Inferior parietal cortex (tissue), 1 donor: ENCODE measurements at regions not wholly inside any gene's neighbourhood (a gene's known extent, or its start where the extent isn't known, plus 50 kb on each side); places are given as distances from the start of the nearest gene placed in this dataset.

Experiments
- DNase-seq: peaks from one replicate; pipeline ENCODE4 v3.0.0-alpha.2; 2016; ENCODE audit errors: extremely low spot score

DNA sequence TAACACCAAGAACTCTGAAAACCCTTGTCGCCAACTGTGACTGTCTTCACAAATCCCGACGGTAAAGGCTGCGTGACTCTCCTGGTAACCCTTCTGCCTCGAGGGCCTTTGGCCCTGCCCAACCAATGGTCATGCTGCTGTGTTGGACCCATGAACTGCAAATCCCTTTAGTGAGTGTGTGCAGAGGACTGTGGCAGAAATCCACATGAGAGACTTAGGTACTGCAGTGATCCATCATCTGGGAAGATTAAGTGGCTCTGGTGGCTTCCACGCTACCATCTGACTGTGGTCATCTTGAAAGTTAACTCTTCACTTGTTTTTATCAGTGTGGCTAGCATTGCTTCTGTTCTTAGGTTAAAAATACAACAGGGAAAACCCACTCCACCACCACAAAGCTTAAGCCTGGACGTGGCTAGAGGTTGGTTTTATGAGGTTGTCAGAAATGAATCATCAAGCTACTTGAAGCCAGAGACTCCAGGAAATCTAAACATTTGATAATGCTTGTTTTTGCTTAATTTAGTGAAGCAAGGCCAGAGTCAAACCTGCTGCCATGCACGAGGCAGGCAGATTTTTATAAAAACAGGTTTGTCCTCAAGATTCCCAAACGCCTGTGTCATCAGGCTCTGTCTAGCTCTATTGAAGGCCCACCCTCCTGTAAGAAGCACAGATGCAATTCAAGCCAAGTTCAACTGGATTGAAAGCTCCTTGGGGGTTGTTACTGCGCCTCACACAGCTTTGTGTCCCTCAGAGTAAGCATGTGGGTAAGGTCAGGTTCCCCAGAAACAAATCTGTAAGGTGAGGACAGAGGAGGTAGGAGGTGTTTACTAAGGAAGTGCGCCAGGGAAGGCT, 52.7 kb upstream of the ERCC6L2 start:
- DNase-seq: no peak

DNA sequence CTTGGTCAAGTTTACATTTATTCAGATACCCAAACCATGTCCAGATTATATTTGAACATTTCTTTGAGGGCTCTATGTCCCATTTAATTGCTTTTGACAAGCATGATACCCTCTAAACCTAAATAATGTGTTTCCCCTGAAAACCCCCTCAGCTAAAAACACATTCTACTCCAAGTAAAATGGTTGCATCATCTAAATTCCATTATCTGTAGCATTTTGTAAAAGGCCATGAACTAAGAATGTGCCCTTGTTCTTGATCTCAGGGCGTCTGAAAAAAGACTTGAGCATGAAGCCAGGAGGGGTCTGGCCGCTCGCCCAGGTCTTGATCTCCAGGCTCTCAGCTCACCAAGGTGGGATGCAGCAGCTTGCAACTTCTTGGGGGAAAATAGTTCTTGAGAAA, 53.5 kb upstream of the ERCC6L2 start:
- no peak for DNase-seq

DNA sequence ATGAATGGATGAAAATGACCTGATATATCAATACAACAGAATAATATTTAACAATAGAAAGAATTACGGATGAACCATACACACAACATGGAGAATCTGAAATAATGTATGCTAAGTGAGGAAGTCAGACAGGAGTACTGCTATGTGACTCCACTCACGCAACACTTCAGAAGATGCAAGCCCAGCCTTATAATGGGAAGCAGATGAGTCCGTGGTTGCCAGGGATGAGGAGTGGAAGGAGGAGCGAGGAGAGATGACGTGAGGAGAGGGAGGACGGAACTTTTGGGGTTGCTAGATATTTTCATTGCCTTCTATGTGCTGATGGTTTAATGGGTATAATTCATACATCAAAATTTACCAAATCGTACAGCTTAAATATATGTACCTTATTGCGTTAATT, 55.4 kb upstream of the ERCC6L2 start:
- DNase-seq: no peak

DNA sequence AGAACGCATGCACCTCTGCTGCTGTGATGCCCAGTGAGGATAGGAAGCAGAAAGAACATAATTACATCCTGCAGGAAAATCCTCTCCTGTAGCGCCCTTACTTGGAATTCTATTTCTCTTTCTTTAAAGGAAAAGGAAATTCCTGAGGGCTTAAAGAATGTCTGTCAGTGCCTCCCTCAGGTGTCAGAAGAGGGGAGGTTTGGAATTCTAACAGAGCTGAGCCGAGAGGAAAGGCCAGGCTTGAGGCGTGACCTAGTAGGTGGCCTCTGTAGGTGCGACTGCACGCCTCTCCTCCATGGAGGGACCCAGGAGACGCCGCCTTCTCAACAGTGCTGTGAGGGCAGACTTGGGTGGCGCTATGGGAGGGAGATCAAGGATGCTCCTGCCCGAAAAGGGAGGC, 55.9 kb upstream of the ERCC6L2 start:
- no peak for DNase-seq

DNA sequence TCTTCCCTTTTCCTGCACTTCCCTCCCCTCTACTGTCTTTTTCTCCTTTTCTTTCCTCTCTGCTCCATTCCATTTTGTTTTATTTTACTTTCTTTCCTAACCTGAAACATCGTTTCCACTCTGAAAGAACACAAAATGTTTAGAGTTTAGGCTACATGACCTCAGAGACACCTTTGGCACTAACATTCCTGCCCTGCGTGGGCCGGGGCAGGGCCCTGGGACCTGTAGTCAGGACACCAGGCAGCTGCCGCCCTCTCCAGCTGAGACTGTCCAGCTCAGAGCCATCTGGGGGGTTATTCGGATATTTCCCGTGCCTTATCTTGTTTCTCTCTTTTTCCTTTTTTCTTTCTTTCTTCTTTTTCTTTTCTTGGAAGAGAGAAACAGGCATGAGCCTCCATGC, 58.3 kb upstream of the ERCC6L2 start:
- DNase-seq: no peak

DNA sequence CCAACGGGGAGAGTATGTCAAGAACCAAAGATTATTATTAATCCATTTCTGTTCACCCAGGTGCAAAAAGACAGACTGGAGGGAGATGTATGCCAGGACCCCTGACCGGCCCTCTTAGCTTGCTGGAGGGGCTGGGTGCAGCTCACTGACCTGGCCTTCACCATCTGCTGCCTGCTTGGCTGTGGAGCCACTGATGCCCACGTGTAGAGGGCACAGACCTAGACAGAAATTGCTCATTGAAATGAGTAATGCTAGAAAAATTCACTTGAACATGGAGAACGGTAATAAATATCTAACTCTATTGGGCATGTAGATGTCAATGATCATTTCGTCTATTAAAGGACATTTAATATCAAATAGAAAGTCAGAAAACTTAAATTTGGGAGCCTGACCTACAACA, 58.8 kb upstream of the ERCC6L2 start:
- DNase-seq: no peak

DNA sequence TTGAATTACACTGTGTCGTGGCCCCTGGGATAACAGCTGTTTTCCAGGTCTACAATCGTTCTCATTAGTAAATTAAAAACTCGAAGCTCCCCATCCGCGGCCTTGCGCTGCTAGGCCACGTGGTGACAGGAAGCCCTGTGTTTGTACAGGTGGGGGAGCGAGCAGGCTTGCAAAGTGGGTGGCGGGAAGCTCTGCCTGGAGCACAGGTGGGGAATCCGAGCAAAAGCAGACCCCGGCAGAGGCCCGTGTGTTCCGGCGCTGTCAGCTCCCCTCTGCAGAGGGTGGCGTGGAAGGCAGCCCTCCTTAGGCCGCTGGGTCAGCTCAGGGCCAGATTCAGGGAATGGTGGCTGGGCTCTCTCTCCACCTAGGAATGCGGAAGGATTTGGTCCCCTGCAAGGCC, 59.5 kb upstream of the ERCC6L2 start:
- no peak for DNase-seq

DNA sequence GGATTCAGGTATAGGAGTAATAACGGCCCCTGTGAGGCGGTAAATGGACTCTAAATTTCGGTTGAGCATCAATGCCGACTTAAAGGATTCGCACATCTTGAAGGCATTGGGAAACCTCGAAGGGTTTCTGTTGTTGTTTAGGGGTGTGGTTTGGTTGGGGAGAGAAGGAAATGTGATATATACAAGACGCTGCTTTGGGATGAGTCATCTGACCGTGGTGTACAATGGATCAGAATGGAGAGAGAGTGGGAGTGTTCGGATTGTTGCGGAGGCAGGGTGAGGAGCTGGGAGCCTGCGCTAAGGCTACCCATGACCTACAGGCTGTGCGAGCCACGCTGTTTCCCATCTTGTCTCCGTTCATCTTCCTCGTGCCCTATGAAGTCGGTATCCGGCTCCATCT, 60.4 kb upstream of the ERCC6L2 start:
- DNase-seq: no peak

DNA sequence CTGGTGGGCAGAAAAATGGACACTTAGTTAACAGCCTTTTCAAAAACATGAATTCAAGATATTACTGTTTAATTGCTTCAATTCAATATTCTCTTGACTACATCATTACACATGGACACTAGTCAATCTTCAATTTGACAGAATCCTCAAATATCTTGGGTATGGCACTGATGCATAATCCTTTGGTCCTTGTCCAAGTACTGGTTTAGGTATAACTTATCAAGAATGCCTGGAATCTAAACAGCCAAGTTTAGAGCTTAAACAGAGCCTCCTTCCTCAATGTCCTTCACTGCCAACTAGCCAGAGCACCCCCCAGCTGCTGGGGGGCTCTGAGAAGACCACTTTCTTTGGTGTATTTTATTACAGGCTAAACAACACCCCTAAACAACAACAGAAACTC, 61.6 kb upstream of the ERCC6L2 start:
- DNase-seq: no peak

DNA sequence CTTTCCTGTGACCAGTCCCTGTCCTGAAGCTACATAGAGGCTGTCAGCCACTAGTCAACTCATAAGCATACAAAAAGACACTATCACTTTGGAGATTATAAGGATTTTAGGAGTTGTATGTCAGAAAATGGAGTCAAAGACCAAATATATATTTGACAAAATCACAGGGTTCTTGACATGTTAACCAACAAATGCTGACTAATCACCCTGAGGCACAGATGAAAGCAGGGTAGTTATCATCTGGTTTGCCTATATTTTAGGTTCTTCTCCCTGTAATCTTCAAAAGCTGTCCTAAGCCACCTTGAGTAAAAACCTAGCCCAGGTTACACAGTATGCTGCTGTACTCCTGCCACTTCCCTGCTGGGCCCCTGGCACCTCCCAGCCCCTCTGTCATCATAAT, 64.7 kb upstream of the ERCC6L2 start:
- no peak for DNase-seq

DNA sequence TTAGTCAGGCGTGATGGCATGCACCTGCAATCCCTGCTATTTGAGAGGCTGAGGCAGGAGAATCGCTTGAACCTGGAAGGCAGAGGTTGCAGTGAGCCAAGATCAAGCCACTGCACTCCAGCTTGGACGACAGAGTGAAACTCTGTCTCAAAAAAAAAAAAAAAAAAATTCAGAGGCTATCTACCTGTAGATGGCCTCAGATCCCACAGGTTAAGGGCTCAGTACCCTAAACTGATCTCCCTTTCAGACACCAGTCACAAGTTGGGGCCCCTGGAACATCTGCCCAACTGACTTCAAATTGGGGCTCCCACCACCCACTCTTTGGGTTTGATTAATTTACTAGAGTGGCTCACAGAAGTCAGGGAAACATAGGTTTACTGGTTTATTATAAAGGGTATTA, 65.4 kb upstream of the ERCC6L2 start:
- no peak for DNase-seq

DNA sequence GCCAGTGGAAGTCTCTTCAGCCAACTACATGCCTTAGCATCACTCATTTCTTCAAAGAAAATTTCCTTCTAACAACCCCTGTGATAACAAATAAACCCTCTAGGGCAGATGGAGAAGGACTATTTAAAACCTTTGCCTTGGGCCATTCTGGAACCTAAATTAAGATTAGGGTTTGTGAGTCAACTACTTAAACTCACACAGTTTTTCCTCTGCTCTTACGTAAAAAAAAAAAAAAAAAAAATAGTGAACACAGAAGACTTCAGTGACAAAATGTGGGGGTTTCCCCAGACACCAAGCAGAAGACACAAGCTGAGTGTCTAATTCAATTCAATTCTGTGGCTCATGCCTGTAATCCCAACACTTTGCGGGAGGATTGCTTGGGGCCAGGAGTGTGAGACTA, 65.8 kb upstream of the ERCC6L2 start:
- no peak for DNase-seq

DNA sequence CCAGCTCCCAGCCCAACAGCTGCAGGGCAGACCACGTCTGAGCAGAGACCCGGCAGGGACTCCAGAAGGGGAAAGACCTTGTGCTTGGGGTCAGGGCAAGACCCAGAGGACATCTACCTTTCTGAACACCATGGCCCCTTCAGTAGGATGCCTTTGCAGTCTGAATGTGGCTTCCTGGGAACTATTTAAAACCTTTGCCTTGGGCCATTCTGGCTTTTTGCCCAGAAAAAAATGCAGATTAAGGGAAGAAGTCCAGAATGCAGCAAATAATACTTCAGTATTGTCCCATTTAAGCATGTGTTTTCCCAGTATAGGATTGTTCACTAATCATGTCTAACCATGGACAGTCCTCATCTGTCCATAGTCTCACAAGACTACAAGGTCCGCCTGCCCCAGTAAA, 67.5 kb upstream of the ERCC6L2 start:
- DNase-seq: no peak

DNA sequence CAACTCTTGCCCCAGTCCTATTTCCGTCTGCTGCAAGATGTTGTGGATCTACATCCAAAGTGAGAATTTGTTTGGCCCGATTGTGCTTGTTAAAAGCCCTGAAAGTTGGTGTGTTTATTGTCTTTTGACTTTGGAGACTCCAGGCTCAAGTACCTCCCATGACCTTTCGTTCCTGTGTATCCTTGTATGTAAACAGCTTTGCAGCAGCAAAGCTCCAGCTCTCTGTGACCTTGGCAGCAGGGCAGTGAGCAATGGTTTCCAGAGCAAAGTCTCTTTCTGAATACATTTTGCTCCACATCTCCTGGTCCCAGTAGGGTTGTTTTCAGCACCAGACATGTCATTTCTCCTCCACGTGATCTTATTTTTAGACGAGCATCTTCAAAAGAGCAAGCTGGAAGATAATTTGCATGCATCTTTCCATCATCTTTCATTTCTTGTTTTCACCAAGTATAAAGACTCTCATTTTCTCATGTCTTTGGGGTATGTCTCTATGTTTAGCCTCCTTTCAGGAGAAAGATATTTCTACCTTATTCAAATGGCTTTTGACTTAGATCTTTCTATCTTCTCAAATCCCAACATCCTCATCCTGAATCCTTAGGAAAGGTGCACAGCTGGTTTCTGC, 68.1 kb upstream of the ERCC6L2 start:
- no peak for DNase-seq

DNA sequence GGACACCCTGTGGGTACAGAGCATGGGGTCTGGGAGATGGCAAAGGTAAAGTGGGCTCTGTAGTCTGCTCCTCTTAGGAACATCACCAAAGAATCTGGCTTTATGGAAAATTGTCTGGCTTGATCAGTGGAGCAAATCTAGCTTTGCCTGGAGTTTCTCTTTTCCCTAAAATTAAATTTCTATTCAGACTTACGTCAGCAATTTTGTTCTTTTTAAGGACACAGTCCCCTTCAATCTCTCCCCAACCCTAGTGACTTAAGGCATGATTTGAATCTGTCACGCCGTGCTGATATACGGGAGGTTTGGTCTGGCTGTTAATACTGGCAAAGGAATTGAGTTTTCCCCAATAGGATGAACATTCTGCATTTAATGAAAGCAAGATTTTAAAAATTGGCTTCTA, 72.3 kb upstream of the ERCC6L2 start:
- no peak for DNase-seq

DNA sequence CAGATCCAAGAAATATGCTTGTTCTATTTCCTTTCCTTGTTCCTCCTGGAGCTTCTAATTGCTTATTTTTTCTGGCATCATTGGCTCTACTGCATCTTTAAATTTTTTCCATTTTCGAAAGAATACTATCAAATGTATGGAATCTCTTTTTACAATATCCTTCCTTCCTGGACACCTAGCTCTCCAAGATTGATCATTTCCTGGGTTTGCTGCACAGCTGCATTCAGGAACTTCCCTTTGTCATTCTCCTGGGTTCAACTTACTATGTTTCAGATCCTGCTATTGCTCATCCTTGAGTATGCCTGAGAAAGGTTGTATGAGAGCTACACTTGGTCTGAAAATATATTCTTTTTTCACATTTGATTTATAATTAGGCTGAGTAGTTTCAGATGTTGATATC, 73.7 kb upstream of the ERCC6L2 start:
- DNase-seq: no peak

DNA sequence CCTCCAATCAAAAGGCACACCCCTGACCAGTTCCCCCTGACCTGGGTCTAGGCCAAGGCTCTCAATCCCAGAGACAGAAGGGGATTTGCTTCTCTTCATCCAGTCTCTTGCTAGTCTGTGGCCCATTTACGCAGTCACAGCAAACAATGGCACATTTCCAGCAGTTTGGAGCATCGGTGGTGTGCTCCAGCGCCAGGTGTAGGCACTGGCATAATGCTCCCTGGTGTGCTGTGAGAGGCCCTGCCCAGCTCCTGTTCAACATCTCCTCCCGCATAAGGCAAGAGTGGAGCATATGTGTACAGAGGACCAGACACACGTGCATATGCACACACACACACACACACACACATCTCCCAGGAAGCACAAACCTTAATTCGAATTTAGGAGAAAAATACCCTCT, 79.5 kb upstream of the ERCC6L2 start:
- DNase-seq: no peak

DNA sequence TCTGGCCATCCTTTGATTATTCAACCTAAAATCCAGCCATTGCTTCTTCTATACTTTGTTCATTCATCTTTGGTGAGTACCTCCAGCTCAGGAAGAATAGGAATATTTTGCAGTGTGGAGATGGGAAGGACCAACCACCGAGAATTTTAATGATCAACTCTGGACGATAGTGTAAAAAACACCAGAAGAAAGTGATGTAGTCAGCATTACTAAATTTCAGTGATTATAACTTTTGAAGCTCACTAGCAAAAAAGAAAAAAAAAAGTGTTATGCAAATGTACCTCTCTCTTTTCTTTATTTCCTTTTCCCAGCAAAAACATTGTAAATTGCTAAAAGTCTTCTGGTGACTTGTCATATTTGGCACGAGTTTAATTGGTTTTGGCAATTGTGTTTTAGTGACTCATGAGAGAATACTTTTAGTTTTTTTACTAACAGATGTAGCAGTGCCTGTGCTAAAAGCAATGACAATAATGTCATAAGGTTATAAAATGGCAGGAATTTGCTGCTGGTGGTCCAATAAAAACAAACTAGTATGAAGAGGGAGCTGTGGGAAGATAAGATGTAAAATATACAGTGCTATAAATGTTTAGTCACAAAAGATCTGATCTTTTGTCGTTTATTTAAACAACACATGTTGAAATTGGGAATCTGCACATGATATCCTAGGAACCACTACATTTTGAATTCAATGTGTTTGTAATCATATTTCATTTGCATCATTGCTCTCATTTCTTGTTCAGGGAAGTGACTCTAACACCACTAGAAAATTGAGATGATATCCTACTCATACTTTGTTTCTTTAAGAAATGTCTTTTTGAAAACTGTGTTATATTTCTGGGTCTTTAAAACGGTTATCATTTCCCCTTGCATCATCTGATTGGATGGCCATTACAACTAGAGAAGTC, 81.3 kb upstream of the ERCC6L2 start:
- DNase-seq: peak; percentile 30

DNA sequence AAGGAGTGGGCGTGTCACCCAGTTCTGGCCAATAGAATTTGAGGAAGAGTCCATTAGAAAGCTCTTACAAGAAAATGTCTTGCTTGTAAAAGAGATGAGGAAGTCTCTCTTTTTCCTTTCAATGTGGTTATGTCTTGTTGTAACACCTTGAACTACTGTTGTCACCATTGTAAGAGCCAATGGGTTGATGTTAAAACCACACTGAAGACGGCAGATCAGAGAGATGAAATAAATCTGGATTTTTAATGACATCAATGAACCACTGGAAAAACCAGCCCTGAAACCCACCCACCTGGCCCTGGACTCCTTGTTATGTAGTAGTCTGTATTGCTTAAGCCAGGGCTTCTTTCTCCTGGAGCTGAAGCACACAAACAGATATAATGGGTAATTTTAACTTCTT, 83.8 kb upstream of the ERCC6L2 start:
- no peak for DNase-seq

DNA sequence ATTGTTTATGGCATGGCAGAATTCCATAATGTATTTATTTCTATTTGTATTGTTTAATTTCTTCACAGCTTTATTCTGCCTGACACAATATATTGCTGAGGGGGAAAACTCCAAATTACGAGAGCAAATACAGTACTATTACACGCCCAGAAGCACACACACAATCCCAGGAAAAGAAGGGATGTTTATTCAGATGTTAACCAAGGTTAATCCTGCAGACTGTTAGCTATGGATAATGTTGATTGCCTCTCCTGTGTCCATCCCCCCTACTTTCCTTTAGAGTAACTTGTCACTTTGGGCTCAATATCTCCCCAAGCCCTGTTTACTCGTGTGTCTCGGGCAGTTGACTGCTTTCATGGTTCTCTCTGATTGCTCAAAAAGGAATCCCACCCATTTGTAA, 84.2 kb upstream of the ERCC6L2 start:
- no peak for DNase-seq

DNA sequence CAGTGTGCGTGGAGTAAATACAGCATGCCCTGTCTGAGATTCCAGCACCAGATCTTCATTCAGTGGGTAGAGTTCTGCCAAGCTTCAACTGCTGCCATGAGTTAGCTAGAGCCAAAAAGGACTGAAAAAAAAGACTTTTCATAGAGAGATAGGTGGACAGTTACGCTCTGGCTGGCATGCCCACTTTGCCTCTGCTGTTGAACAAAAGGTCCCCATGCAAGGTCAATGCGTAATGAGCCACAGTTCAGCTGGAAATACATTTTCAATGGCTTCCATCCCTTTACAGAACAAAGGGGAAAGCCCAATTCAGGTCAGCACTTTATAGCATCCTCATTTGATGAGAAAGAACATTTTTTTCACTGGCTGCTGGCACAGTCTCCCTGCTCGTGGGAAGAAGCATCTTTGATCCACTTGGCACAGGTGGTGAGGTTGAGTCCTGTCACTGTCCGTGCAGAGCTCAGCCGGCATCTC, 86.9 kb upstream of the ERCC6L2 start:
- DNase-seq: no peak

DNA sequence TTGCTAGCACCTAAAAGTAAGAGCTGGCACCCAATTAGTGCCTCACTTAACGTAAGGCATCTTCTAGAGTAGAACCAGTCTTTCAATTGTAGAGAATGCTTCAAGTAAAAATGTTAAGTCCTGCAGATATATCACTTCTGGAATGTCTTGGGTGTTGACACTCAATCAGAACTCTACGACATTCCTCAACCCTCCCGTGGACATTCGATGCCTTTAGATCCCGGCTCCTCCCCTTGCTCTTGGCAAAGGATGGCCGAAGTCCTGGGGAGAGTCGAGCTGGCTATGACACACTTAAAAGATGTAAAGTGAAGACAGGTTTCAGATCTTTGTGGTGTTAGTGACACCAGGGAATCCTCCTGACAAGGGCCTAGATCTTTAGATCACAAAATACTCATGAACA, 87.5 kb upstream of the ERCC6L2 start:
- no peak for DNase-seq

DNA sequence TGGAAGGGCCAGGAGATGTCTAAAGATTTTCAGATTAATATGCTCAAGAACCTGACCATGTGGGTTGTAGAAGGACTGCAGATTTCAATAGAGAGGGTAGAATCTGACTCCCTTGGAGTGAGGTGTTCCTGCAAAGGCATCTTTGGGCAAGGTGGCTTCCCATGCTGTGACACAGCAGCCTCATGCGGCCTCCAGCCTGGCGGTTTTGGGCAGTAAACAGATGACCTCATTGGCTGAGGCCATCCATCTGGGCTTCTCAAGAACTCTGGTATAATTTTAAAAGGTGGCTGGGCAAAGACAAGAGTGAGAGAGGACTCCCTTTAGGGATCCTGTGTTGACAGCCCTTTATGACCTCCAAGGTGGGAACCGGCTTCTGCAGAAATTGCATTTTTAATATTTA, 90.3 kb upstream of the ERCC6L2 start:
- no peak for DNase-seq
